Osteocyte (in vitro differentiated cells): ENCODE measurements at regions not wholly inside any gene's neighbourhood (a gene's known extent, or its start where the extent isn't known, plus 50 kb on each side); places are given as distances from the start of the nearest gene placed in this dataset.

Experiments
- DNase-seq: peaks from one replicate; pipeline ENCODE4 v3.0.0; 2021; ENCODE audit warnings: mixed read lengths; ENCODE audit not compliant: unreplicated experiment; ENCODE audit errors: extremely low spot score
- H3K27ac Mint-ChIP-seq: one replicate; pipeline ENCODE4 v1.8.0; 2021; ENCODE audit warnings: mild to moderate bottlenecking, mixed read lengths; ENCODE audit not compliant: unreplicated experiment
- H3K27me3 Mint-ChIP-seq: one replicate; pipeline ENCODE4 v1.8.0; 2021; ENCODE audit warnings: mixed read lengths; ENCODE audit not compliant: unreplicated experiment
- H3K36me3 Mint-ChIP-seq: one replicate; pipeline ENCODE4 v1.8.0; 2021; ENCODE audit warnings: mixed read lengths; ENCODE audit not compliant: unreplicated experiment
- H3K4me1 Mint-ChIP-seq: one replicate; pipeline ENCODE4 v1.8.0; 2021; ENCODE audit warnings: mixed read lengths; ENCODE audit not compliant: unreplicated experiment
- H3K4me3 Mint-ChIP-seq: one replicate; pipeline ENCODE4 v1.8.0; 2021; ENCODE audit warnings: mild to moderate bottlenecking, moderate library complexity, mixed read lengths; ENCODE audit not compliant: unreplicated experiment
- H3K9me3 Mint-ChIP-seq: one replicate; pipeline ENCODE4 v1.8.0; 2021; ENCODE audit warnings: mixed read lengths; ENCODE audit not compliant: unreplicated experiment
- TF ChIP-seq, protein P1 (sequence below): fragments of 200-600 bp; sonication (generic); IDR thresholded peaks from 2 replicates; pipeline ENCODE4 v1.5.0; 2021; ENCODE audit warnings: antibody characterized with exemption, mild to moderate bottlenecking, moderate library complexity

DNA sequence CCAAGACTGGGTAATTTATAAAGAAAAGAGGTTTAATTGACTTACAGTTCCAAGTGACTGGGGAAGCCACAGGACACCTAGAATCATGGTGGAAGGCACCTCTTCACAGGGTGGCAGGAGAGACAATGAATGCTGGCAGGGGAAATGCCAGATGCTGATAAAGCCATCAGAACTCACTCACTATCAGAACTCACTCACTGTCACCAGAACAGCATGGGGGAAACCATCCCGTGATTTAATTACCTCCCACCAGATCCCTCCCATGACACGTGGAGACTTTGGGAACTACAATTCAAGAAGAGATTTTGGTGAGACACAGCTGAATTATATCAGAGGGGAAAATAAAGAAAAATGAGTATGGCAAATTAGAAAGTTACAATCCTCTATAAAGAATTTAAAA, 310.9 kb downstream of the BCHE start:
- no peaks in the 10 kb centered on the region for H3K9me3 Mint-ChIP-seq
- DNase-seq = no peak
- no peak overlapping the region for H3K27ac Mint-ChIP-seq
- peaks cover 2% of the 10 kb centered on the region for H3K27me3 Mint-ChIP-seq
- H3K36me3 Mint-ChIP-seq = no peaks in the 10 kb centered on the region
- H3K4me3 Mint-ChIP-seq = no peak overlapping the region
- H3K4me1 Mint-ChIP-seq = no peaks in the 10 kb centered on the region
- TF ChIP-seq, protein P1, sequence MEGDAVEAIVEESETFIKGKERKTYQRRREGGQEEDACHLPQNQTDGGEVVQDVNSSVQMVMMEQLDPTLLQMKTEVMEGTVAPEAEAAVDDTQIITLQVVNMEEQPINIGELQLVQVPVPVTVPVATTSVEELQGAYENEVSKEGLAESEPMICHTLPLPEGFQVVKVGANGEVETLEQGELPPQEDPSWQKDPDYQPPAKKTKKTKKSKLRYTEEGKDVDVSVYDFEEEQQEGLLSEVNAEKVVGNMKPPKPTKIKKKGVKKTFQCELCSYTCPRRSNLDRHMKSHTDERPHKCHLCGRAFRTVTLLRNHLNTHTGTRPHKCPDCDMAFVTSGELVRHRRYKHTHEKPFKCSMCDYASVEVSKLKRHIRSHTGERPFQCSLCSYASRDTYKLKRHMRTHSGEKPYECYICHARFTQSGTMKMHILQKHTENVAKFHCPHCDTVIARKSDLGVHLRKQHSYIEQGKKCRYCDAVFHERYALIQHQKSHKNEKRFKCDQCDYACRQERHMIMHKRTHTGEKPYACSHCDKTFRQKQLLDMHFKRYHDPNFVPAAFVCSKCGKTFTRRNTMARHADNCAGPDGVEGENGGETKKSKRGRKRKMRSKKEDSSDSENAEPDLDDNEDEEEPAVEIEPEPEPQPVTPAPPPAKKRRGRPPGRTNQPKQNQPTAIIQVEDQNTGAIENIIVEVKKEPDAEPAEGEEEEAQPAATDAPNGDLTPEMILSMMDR = no peak

DNA sequence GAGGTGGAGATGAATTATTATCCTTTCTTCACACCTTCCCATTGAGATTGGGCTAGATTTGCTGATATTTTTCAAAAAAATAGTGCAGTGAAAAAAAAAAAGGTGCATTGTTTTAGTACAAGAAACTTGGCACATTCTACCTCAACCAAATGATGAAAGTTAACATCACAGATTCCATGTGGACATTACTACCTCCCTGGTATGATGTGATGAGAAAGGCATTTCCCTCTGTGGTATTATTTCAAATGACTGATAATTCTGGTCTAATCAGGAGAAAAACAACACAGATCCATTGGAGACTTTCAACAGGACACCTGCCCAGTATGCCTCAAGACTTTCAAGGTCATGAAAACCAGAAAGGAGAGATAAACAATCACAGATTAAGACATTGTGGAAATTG, 313.4 kb downstream of the BCHE start:
- Mint-ChIP-seq H3K9me3 (peaks cover 6% of the 10 kb centered on the region), H3K4me1 (no peaks in the 10 kb centered on the region), H3K4me3 (no peak overlapping the region), H3K27ac (no peak overlapping the region), H3K27me3 (peaks cover 2% of the 10 kb centered on the region), H3K36me3 (no peaks in the 10 kb centered on the region)
- TF ChIP-seq, protein P1 = no peak
- no peak for DNase-seq

DNA sequence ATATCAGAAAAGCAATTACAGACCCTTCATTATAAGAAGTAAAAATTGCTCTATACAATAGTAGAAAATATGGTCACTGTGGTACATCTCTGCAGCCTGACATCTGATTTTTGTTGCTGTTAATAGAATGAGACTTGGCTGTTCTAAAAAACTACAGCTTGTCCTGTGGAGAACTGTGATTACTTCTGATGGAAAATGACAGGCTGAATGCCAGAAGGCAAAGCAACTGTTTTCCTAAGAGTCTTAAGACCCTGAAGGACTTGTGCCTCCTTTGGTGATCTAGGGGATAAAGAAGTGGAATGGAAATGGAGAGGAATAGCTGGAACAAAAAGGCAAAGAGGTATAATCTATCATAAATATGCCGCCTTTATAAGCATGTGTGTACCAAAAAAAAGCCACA, 314.8 kb downstream of the BCHE start:
- Mint-ChIP-seq H3K4me1 (no peaks in the 10 kb centered on the region), H3K36me3 (no peaks in the 10 kb centered on the region), H3K27me3 (no peaks in the 10 kb centered on the region), H3K27ac (no peak overlapping the region), H3K9me3 (peaks cover 6% of the 10 kb centered on the region), H3K4me3 (no peak overlapping the region)
- TF ChIP-seq, protein P1 = no peak
- no peak for DNase-seq

DNA sequence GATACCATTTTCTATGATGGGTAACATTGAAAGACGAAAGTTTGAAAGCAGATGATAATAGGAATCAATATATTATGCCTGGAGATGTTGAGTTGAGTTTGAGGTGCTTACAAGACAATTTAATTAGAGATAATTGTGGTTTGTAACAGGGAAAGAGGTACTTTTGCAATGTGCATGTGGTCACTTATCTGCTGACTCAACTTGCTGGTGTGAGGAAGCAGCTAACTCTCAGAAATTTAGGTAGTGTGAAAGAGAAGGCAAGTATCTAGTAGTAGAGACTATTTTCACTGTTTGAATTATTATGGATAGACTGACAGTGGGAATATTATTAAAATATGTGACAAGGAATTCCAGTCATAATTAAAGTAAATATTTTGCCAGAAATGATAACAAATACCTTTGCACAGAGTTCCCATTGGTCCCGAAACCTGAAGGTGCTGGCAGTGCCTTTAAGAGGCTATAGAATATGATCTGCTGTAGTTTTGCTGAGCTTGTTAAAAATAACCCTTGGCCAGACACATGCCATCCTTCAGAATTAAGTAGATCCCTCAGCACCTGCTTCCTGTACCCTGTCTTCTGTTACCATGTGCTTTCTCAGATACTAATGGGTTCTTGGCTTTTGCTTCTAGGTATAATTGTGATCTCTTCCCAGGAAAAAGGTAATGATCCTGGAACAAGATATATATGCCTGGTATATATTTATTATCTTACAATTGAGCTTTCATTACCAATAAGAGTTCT, 315.9 kb downstream of the BCHE start:
- TF ChIP-seq, protein P1 = no peak
- no peak overlapping the region for H3K4me3 Mint-ChIP-seq
- H3K4me1 Mint-ChIP-seq = no peaks in the 10 kb centered on the region
- DNase-seq = no peak
- H3K27ac Mint-ChIP-seq = no peak overlapping the region
- H3K36me3 Mint-ChIP-seq = no peaks in the 10 kb centered on the region
- no peaks in the 10 kb centered on the region for H3K27me3 Mint-ChIP-seq
- peaks cover 6% of the 10 kb centered on the region for H3K9me3 Mint-ChIP-seq

DNA sequence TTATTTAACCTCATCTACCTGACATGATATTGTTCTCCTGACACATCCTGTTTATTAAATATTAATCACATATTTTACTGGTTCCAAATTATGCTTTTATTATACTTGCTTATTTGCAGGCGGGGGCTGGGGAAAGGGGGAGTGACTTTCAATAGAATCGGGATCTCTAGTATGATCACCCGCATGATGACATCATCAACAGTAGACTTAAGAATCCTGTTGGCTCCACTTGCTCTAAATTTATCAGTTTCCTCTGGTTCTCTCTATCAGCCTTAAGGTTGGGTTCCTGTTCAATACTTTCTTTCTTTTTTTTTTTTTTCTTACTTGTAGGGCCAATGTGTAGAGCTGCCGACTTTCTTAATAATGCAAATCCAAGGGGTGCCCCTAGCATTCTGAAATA, 317.5 kb downstream of the BCHE start:
- no peak for DNase-seq
- H3K36me3 Mint-ChIP-seq = no peaks in the 10 kb centered on the region
- no peak overlapping the region for H3K27ac Mint-ChIP-seq
- peaks cover 11% of the 10 kb centered on the region for H3K9me3 Mint-ChIP-seq
- no peak overlapping the region for H3K4me3 Mint-ChIP-seq
- H3K4me1 Mint-ChIP-seq = no peaks in the 10 kb centered on the region
- TF ChIP-seq, protein P1 = no peak
- no peaks in the 10 kb centered on the region for H3K27me3 Mint-ChIP-seq
